ENCODE measurements at regions not wholly inside any gene's neighbourhood (a gene's known extent, or its start where the extent isn't known, plus 50 kb on each side); places are given as distances from the start of the nearest gene placed in this dataset.

- no peak for TF ChIP-seq CHD1 (IDR thresholded peaks at IDR 0.05; ENCODE audit: low read depth, low read length)
- TF ChIP-seq CEBPB (IDR thresholded peaks at IDR 0.05; ENCODE audit: low read depth, low read length) = no peak
- no peak for TF ChIP-seq USF2 (IDR thresholded peaks at IDR 0.05; ENCODE audit: low read depth, low read length)
- no peak for TF ChIP-seq BHLHE40 (IDR thresholded peaks at IDR 0.05; ENCODE audit: low read depth, low read length)
Measured at GRCh38 chr4:7121866-7122653, 54.2 kb upstream of the GRPEL1 start (continued).

- H3K18ac ChIP-seq (ENCODE audit: low read depth, low read length) = no peak overlapping the region
- POLR2A ChIA-PET (ENCODE audit: unreplicated experiment) = no interaction called here
- peaks cover 4% of the 10 kb centered on the region; the same call in 1 of the 2 replicates for H3K4me1 ChIP-seq (ENCODE audit: control insufficient read depth, insufficient read depth, low read length)
- H4K20me1 ChIP-seq (ENCODE audit: insufficient read depth, low read length) = no peaks in the 10 kb centered on the region
- no peak overlapping the region for H4K91ac ChIP-seq (ENCODE audit: insufficient read depth, low read depth, low read length)
- H2BK20ac ChIP-seq (ENCODE audit: low read depth, low read length) = no peak overlapping the region
- no peak overlapping the region for H3K14ac ChIP-seq (replicated peaks; ENCODE audit: low read depth, low read length)
- BruUV-seq (replicated peaks) = no TSS peak
- H3K9me1 ChIP-seq (ENCODE audit: insufficient read depth, low read length) = 0 out of 2 replicates have a peak, but pooled peaks cover 3% of the 10 kb centered on the region
- no peak overlapping the region for H3K4me2 ChIP-seq (ENCODE audit: low read depth, low read length)
- H3K9ac ChIP-seq (ENCODE audit: low read depth, low read length) = no peak overlapping the region
- no peak overlapping the region for H3K56ac ChIP-seq (ENCODE audit: extremely low read depth, insufficient read depth, low read length)
- no peaks in the 10 kb centered on the region for H3K79me1 ChIP-seq (ENCODE audit: low read depth in 1 of 2, low read length in 2 of 2)
- no peak overlapping the region for H3K4me3 ChIP-seq (ENCODE audit: insufficient read depth, low read depth, low read length)
- no peak overlapping the region for H2AK9ac ChIP-seq (replicated peaks; ENCODE audit: low read depth, low read length, poor library complexity)
- H3K23ac ChIP-seq (ENCODE audit: low read depth, low read length) = no peak overlapping the region
- ATAC-seq (ENCODE audit: low read depth) = no peak
- peaks cover 36% of the 10 kb centered on the region for H3K27me3 ChIP-seq (ENCODE audit: control insufficient read depth, insufficient read depth, low read length)
- intact Hi-C loops (cut with micrococcal nuclease) = no loop called here
- no peak for DNase-seq
- dilution Hi-C loops (cut with HindIII; ENCODE audit: low sequenced_read_pairs, unreplicated experiment) = no loop called here
- WGBS, 2 experiments (ENCODE audit: extremely low coverage in 2 of 2, insufficient read length in 1 of 2) = 73% methylated on average over 4 of the region's 15 CpGs; no CpG with 5 or more reads in 1 of the 2 experiments
- in situ Hi-C loops (cut with MboI; ENCODE audit: low sequenced_read_pairs) = no loop called here
- no peak overlapping the region for H4K8ac ChIP-seq (ENCODE audit: low read depth in 2 of 2, low read length in 2 of 2)
- no peak overlapping the region for H4K5ac ChIP-seq (ENCODE audit: low read depth, low read length)
- H2AK5ac ChIP-seq (ENCODE audit: low read depth, low read length) = no peak overlapping the region
- H2BK5ac ChIP-seq (ENCODE audit: low read depth, low read length, poor library complexity, severe bottlenecking) = no peak overlapping the region
- CTCF ChIA-PET = no interaction called here
- H3K36me3 ChIP-seq (ENCODE audit: control insufficient read depth, insufficient read depth, low read length) = no peaks in the 10 kb centered on the region
- no peak overlapping the region for H2AFZ ChIP-seq (replicated peaks; ENCODE audit: low read length, poor library complexity)
- H2BK15ac ChIP-seq (ENCODE audit: low read depth, low read length) = no peak overlapping the region
- H2BK120ac ChIP-seq (ENCODE audit: low read depth, low read length) = no peak overlapping the region
- H3K27ac ChIP-seq (ENCODE audit: insufficient read depth, low read length) = no peak overlapping the region
- peaks cover 3% of the 10 kb centered on the region; the same call in 1 of the 2 replicates for H3K9me3 ChIP-seq (ENCODE audit: control insufficient read depth, insufficient read depth, low read length)
- H3K4ac ChIP-seq (ENCODE audit: low read depth, low read length) = no peak overlapping the region
- TF ChIP-seq ELK1 (IDR thresholded peaks at IDR 0.05; ENCODE audit: borderline replicate concordance, low read depth, low read length) (no peak), CEBPB (IDR thresholded peaks at IDR 0.05; ENCODE audit: low read depth, low read length) (no peak), NFE2L2 (IDR thresholded peaks at IDR 0.05; ENCODE audit: low read depth, low read length) (no peak), RAD21 (IDR thresholded peaks at IDR 0.05; ENCODE audit: low read length) (no peak), CHD1 (IDR thresholded peaks at IDR 0.05; ENCODE audit: low read depth, low read length) (no peak), USF2 (IDR thresholded peaks at IDR 0.05; ENCODE audit: low read depth, low read length) (no peak), SMC3 (IDR thresholded peaks at IDR 0.05; ENCODE audit: low read depth, low read length) (no peak), RFX5 (IDR thresholded peaks at IDR 0.05; ENCODE audit: low read depth, low read length) (no peak), POLR2A (IDR thresholded peaks at IDR 0.05; ENCODE audit: low read depth, low read length) (no peak), MAZ (IDR thresholded peaks at IDR 0.05; ENCODE audit: borderline replicate concordance, low read depth, low read length) (no peak)
Measured at GRCh38 chr4:7121174-7121573, 53.3 kb upstream of the GRPEL1 start.

Data from IMR-90 (cell line).